Stimulated activated CD4-positive, alpha-beta T cell treated with anti-CD3 and anti-CD28 coated beads, Interleukin-12 subunit alpha, Interleukin-12 subunit beta, amount 100 ng/mL, for 48 hours (primary cell): ENCODE measurements at regions not wholly inside any gene's neighbourhood (a gene's known extent, or its start where the extent isn't known, plus 50 kb on each side); places are given as distances from the start of the nearest gene placed in this dataset.

Experiments used
- DNase-seq, 3 donors: peaks; one replicate each; pipeline ENCODE4 v3.0.0-alpha.2; 2020; ENCODE audit warnings: low read depth in 2 of 3, low spot score in 1 of 3

DNA sequence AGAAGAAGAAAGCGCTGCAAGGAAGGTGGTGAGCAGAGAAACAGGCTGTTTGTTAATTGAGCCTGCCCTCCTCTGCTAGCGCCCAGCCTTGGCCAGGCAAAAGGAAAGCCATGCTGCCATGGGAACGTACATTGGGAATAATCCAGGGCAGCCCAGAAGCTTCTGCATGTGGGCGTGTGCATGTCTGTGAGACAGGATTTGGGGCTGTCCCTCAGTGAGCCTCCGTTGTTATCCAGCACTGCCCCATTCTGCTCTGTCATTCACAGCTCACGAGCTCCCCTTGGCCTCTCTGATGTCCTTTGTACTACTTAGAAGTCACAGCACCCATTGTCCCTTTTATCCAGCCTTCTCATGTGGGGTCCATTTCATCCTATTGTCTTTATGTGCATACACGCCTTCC lies 239.1 kb upstream of the ROPN1 start:
- no peak for DNase-seq

DNA sequence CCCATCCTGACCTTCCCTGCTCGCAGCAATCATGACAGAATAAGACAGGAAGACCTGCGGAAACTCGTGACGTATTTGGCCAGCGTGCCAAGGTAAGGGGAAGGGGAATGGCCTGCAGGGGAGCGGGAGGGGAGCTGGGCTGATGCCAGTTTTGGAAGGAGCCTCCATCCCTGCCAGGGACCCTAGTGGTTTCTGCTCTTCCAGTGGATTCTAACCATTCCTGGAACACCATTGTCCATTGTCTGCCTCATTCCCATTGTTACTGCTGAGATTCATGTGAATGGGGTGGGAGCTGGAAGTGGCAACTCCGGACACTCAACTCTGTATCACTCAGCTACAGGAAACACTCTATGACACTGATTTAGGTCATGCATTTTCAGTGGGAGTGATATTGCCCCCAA lies 242.9 kb upstream of the ROPN1 start:
- no peak for DNase-seq

DNA sequence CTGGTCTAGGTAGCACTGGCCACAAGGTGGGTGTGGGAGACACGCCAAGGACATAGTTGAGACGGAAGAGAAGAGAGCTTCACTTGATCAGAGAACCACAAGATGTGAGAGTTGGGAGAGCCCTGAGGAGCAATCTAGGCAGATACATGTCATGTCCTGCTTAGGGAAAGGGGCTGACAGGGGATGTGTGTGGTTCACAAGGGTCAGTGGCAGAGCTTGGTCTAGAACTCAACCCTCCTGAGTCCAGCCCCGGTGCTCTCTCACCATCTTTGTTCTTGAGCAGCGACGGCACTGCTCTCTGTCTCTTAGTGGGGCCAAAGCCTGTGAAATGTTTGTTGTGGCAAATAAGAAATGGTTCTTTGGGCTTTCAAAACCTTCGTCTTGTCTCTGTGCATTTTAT lies 243.5 kb upstream of the ROPN1 start:
- no peak for DNase-seq

- no peak for DNase-seq
Measured at GRCh38 chr3:124243177-124243859, 251.4 kb upstream of the ROPN1 start.

GRCh38 chr3:124246376-124246775 lies 254.5 kb upstream of the ROPN1 start:
- DNase-seq, result no peak

GRCh38 chr3:124246949-124247348 lies 255.0 kb upstream of the ROPN1 start:
- DNase-seq, result no peak

DNA sequence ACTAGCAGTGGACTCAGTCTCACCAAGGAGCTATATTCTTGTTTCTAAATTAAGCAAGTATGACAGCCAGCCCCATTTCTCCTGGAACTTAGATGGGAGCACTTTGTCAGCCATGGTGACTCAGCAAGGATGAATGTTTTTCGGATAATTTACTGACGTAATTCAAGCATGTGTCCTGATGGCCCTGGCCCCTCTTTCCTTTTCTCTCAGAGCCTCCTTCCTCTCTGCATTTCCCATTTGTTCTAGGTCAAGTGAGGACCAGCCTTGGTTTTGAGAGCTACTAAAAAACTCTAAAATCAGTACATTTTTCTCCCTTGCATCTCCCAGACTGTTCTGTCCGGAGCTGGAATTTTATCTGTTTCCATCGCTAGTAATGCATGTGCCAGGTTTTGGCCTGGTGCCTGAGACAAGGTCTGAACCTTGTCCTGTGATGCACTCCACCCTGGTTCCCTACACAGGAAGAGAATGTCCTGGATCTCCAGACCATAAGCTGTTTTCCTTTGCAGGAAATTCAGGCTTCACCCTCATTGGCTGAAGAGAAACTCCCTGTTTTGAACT lies 256.6 kb upstream of the ROPN1 start:
- no peak for DNase-seq

GRCh38 chr3:124249038-124249437 lies 257.1 kb upstream of the ROPN1 start:
- no peak for DNase-seq

GRCh38 chr3:124250053-124250452 lies 258.1 kb upstream of the ROPN1 start:
- DNase-seq, result no peak

DNA sequence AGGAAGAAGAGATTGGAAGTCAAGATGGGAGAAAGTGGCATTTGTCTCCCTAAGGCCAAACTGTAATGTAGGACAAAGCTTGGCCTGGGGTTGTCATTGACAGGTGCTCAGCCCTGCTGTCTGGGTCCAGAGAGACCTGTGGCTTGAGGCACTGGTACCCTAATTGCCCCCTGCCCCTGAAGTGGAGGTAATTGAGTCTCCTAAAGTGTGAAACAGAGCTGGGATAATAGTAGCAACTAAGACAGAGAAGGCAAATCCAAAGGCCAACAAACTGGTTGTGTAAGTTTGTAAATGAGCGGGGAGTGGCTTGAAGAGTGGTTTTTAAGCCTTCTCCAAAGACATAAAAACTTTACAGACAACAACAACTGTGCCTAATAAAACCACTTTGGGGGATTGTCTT lies 264.2 kb upstream of the ROPN1 start:
- no peak for DNase-seq

- DNase-seq, result no peak
Measured at GRCh38 chr3:124256599-124256998, 264.7 kb upstream of the ROPN1 start.

DNA sequence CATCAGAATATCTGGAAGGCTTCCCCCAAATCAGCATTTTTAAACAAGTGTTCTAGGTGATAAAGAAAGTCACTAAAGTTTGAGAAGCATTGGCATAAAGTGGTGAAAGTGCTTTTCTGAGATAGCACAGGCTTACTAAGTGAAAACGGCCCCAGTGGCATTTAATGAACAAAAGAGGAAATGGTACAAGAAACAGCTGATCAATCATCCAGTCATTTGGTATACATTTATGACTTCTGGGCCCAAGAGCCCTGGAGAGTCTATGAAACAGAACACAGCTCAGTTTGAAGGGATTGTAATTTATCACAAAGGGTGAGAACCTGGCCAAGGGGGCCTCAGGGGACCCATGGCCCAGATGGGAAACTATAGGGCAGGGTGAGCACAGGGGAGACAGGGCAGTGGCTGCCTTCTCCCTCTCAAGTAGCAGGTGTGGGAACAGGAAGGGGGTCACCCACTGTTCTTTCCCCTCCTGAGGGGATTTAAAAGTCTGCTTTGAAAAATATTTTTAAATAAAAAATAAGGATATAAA lies 265.5 kb upstream of the ROPN1 start:
- no peak for DNase-seq

GRCh38 chr3:124258057-124258500 lies 266.2 kb upstream of the ROPN1 start:
- DNase-seq, result no peak

DNA sequence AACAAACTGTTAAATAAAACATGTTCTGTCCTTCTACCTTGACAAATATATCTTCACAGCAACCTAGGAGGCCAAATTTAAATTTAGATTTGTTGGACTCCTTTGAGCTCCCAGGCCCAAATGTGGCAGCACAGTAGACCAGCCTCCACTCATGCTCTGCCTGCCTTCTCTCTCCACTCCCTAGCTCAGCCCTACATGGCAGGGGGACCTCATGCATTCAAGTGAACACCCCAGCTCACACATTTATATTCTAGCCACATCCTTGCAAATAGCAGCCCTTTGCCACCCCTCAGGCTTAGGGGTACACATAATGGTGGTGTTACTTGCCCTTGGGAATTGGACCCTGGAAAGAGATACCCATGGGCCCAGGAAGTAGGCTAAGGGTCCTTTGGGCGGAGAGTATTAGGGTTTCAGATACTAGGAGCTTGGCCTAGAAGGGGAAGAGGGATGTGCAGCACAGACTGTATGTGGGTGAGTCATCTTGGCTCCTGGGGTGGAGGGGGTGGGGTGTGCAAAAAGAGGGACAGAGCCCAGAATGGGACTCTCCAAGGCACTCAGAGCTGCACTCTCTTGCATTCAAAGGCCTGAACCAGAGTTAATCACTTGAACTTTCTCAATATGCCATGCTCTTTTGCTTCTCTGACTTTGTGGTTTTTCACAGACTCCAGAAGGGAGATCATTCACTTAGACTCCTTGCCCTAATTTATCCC lies 268.4 kb upstream of the ROPN1 start:
- DNase-seq, result no peak

GRCh38 chr3:124261306-124261705 lies 269.4 kb upstream of the ROPN1 start:
- DNase-seq, result no peak

DNA sequence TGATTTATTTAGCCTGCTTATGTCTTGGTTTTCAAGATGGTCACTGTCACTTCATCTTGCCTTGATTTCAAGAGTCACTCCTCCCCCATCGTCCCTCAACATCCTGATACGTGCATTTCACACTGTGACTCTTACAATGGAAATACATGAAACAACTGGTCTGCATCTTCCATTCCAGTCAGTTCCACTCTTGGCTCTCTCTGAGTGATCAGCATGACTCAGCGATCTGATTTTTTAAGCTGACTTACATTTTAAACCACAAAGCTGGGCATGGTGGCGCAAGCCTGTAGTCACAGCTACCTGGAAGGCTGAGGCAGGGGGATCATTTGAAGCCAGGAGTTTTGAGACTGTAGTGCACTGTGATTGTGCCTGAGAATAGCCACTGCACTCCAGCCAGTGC lies 271.2 kb upstream of the ROPN1 start:
- no peak for DNase-seq

- DNase-seq, result no peak
Measured at GRCh38 chr3:124264346-124264745, 272.4 kb upstream of the ROPN1 start.

GRCh38 chr3:124266487-124266886 lies 274.6 kb upstream of the ROPN1 start:
- no peak for DNase-seq

DNA sequence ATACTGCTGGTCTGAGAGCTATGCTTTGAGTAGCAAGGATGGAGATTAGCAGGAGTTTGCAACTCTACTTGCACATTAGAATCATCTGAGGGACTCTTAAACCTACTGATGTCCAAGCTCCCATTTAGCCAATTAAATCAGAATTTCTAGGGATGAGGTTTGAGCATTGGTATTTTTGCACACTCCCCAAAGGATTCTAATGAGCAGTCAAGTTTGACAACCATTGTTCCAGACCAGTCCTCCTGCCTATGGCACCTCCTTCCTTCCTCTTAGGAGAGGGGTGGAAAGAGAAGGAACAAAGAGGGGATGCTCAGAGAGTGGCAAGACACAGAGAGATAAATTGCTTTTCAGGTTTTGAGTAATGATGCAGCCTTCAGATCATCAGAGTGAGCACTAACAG lies 275.5 kb upstream of the ROPN1 start:
- DNase-seq, result no peak

- DNase-seq, result no peak
Measured at GRCh38 chr3:124268355-124268754, 276.4 kb upstream of the ROPN1 start.

GRCh38 chr3:124269619-124270018 lies 277.7 kb upstream of the ROPN1 start:
- DNase-seq, result no peak

- DNase-seq, result no peak
Measured at GRCh38 chr3:124272605-124273151, 280.8 kb upstream of the ROPN1 start.
